ENCODE measurements at regions not wholly inside any gene's neighbourhood (a gene's known extent, or its start where the extent isn't known, plus 50 kb on each side); places are given as distances from the start of the nearest gene placed in this dataset.

- TF ChIP-seq POLR2AphosphoS5 (IDR thresholded peaks at IDR 0.05; ENCODE audit: low read depth, low read length) (no peak), POLR2A (IDR thresholded peaks at IDR 0.05; ENCODE audit: low read depth, low read length) (no peak)
These were observed 203.7 kb downstream of the SEMA6A start for GRCh38 chr5:116370886-116371285.
